Neural cell (in vitro differentiated cells): ENCODE measurements at regions not wholly inside any gene's neighbourhood (a gene's known extent, or its start where the extent isn't known, plus 50 kb on each side); places are given as distances from the start of the nearest gene placed in this dataset.

Source experiments
- EP300 ChIP-seq: fragments of 450-650 bp; conservative IDR thresholded peaks from 2 replicates; pipeline ENCODE4 v1.6.1; 2014; ENCODE audit warnings: antibody characterized with exemption, mild to moderate bottlenecking, moderate library complexity; ENCODE audit not compliant: poor library complexity, severe bottlenecking
- EZH2 ChIP-seq: fragments of 200-600, 300-800 bp; shearing (Covaris generic), sonication (generic); IDR thresholded peaks from 2 replicates; pipeline ENCODE4 v1.6.1; 2014; ENCODE audit warnings: antibody characterized with exemption, low read length, borderline replicate concordance, mild to moderate bottlenecking; ENCODE audit not compliant: insufficient read depth, poor library complexity, severe bottlenecking
- MXI1 ChIP-seq: fragments of 450-650 bp; conservative IDR thresholded peaks from 2 replicates; pipeline ENCODE4 v1.6.1; 2014; ENCODE audit warnings: antibody characterized with exemption, mild to moderate bottlenecking; ENCODE audit not compliant: poor library complexity, severe bottlenecking
- POLR2AphosphoS5 ChIP-seq: IDR thresholded peaks from 2 replicates; pipeline ENCODE4 v1.6.1; 2012
- RAD21 ChIP-seq: fragments of 450-650 bp; conservative IDR thresholded peaks from 2 replicates; pipeline ENCODE4 v1.6.1; 2014; ENCODE audit warnings: antibody characterized with exemption, mild to moderate bottlenecking, moderate library complexity
- SMC3 ChIP-seq: fragments of 450-650 bp; conservative IDR thresholded peaks from 2 replicates; pipeline ENCODE4 v1.6.1; 2014; ENCODE audit warnings: antibody characterized with exemption, mild to moderate bottlenecking, moderate library complexity; ENCODE audit not compliant: poor library complexity
- TAF1 ChIP-seq: IDR thresholded peaks from 2 replicates; pipeline ENCODE4 v1.6.1; 2012; ENCODE audit warnings: low read depth
- TF ChIP-seq, protein P1 (sequence below): fragments of 450-650 bp; IDR thresholded peaks from 2 replicates; pipeline ENCODE4 v1.5.1; 2014; ENCODE audit warnings: antibody characterized with exemption, mild to moderate bottlenecking, moderate library complexity; ENCODE audit not compliant: poor library complexity, severe bottlenecking

DNA sequence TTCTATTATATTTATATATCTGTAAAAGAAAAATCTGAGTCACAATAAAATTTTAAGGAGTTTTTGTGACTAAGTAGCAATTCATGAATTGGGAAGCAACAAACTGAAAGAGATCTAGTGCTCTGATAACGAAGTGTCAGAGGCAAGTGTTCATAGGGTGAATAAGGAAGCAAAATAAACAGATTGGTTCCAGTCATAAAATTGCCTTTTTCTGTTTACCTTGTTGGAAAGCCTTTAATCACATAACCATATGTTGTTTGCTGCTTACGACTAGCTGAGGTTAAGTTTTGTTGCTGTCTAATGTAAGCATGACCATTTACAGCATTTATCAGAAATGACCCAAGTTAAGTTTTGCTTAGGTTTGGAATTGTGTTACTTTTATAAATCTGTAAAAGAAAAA is 358.9 kb downstream of the ARL6IP6 start:
- TF ChIP-seq MXI1 (no peak), POLR2AphosphoS5 (no peak), EP300 (no peak), TAF1 (no peak), EZH2 (no peak), SMC3 (no peak), RAD21 (no peak)
- TF ChIP-seq, protein P1, sequence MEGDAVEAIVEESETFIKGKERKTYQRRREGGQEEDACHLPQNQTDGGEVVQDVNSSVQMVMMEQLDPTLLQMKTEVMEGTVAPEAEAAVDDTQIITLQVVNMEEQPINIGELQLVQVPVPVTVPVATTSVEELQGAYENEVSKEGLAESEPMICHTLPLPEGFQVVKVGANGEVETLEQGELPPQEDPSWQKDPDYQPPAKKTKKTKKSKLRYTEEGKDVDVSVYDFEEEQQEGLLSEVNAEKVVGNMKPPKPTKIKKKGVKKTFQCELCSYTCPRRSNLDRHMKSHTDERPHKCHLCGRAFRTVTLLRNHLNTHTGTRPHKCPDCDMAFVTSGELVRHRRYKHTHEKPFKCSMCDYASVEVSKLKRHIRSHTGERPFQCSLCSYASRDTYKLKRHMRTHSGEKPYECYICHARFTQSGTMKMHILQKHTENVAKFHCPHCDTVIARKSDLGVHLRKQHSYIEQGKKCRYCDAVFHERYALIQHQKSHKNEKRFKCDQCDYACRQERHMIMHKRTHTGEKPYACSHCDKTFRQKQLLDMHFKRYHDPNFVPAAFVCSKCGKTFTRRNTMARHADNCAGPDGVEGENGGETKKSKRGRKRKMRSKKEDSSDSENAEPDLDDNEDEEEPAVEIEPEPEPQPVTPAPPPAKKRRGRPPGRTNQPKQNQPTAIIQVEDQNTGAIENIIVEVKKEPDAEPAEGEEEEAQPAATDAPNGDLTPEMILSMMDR, result no peak
